Hypothalamus (tissue), 51 donors: ENCODE measurements at regions not wholly inside any gene's neighbourhood (a gene's known extent, or its start where the extent isn't known, plus 50 kb on each side); places are given as distances from the start of the nearest gene placed in this dataset.

Source experiments
- DNase-seq, 51 donors: peaks; one replicate each; lab custom pipeline; 2025; lab: John Stamatoyannopoulos, UW

- no peak for DNase-seq
Observed at GRCh38 chr1:80982831-80983230, 817.9 kb upstream of the ADGRL2 start.

GRCh38 chr1:80973101-80973500, 827.6 kb upstream of the ADGRL2 start:
- DNase-seq, result no peak

GRCh38 chr1:80966266-80966665, 834.5 kb upstream of the ADGRL2 start:
- DNase-seq, result no peak

- DNase-seq, result no peak
Observed at GRCh38 chr1:80962564-80962963, 838.2 kb upstream of the ADGRL2 start.

- DNase-seq, result no peak
Observed at GRCh38 chr1:80961464-80962190, 839.1 kb upstream of the ADGRL2 start.

GRCh38 chr1:80933346-80933745, 867.4 kb upstream of the ADGRL2 start:
- DNase-seq, result no peak

- DNase-seq, result no peak
Observed at GRCh38 chr1:80931178-80931577, 869.6 kb upstream of the ADGRL2 start.

- no peak for DNase-seq
Observed at GRCh38 chr1:80929868-80930508, 870.7 kb upstream of the ADGRL2 start.

GRCh38 chr1:80926531-80926930, 874.2 kb upstream of the ADGRL2 start:
- DNase-seq, result no peak

GRCh38 chr1:80925130-80925805, 875.5 kb upstream of the ADGRL2 start:
- no peak for DNase-seq

GRCh38 chr1:80924290-80924689, 876.4 kb upstream of the ADGRL2 start:
- DNase-seq, result no peak

GRCh38 chr1:80922906-80923305, 877.8 kb upstream of the ADGRL2 start:
- no peak for DNase-seq

GRCh38 chr1:80919426-80919825, 881.3 kb upstream of the ADGRL2 start:
- DNase-seq, result no peak

GRCh38 chr1:80918380-80918779, 882.4 kb upstream of the ADGRL2 start:
- DNase-seq, result no peak

GRCh38 chr1:80917826-80918225, 882.9 kb upstream of the ADGRL2 start:
- DNase-seq, result no peak

GRCh38 chr1:80917225-80917624, 883.5 kb upstream of the ADGRL2 start:
- no peak for DNase-seq

GRCh38 chr1:80915491-80915890, 885.2 kb upstream of the ADGRL2 start:
- DNase-seq, result no peak

- DNase-seq, result no peak
Observed at GRCh38 chr1:80910426-80910825, 890.3 kb upstream of the ADGRL2 start.

- DNase-seq, result no peak
Observed at GRCh38 chr1:80909172-80909784, 891.5 kb upstream of the ADGRL2 start.

- DNase-seq, result no peak
Observed at GRCh38 chr1:80896781-80897356, 903.9 kb upstream of the ADGRL2 start.

GRCh38 chr1:80894921-80895320, 905.8 kb upstream of the ADGRL2 start:
- DNase-seq, result no peak
